Lower leg skin (tissue), 3 donors: ENCODE measurements at regions not wholly inside any gene's neighbourhood (a gene's known extent, or its start where the extent isn't known, plus 50 kb on each side); places are given as distances from the start of the nearest gene placed in this dataset.

Experiments used
- CTCF ChIP-seq, 3 donors: fragments of 450-650 bp; IDR thresholded peaks; one replicate each; pipeline ENCODE4 v1.5.1; 2016; ENCODE audit warnings: antibody characterized with exemption in 3 of 3, mild to moderate bottlenecking in 3 of 3, moderate library complexity in 2 of 3
- POLR2A ChIP-seq, 2 donors: fragments of 450-650 bp; IDR thresholded peaks; one replicate each; pipeline ENCODE4 v1.6.1; 2016 to 2017; ENCODE audit warnings: antibody characterized with exemption in 2 of 2, mild to moderate bottlenecking in 1 of 2, moderate library complexity in 1 of 2

- TF ChIP-seq CTCF (IDR thresholded peaks at IDR 0.05) (no peak), POLR2A (IDR thresholded peaks at IDR 0.05) (no peak)
Observed at GRCh38 chr9:104286799-104287198, 192.7 kb downstream of the SMC2 start.
